ENCODE measurements at regions not wholly inside any gene's neighbourhood (a gene's known extent, or its start where the extent isn't known, plus 50 kb on each side); places are given as distances from the start of the nearest gene placed in this dataset.
"Not testable (repeated sequence)": the region's sequence is repeated elsewhere in the genome, so short reads cannot be mapped to it uniquely, and the experiment has no call there.

DNA sequence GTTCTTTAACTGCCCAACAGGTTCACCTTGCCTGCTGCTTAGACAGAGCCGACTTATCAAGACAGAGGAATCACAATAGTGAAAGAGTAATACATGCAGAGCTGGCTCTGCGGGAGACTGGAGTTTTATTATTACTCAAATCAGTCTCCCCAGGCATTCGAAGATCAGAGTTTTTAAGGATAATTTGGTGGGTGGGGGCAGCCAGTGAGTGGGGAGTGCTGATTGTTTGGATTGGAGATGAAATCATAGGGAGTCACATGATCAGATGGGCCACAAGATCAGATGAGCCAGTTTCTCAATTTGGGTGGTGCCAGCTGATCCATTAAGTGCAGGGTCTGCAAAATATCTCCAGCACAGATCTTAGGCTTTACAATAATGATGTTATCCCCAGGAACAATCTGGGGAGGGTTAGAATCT is 131.3 kb downstream of the AKR1D1 start:
- Histone ChIP-seq H3K4me3 (no peak overlapping the region), H3K9me3 (no peaks in the 10 kb centered on the region), H3K36me3 (ENCODE audit: low read depth) (no peaks in the 10 kb centered on the region), H3K4me1 (ENCODE audit: low read depth) (no peaks in the 10 kb centered on the region)
- ATAC-seq (no peak), DNase-seq (no peak)
- TF ChIP-seq, protein P1, sequence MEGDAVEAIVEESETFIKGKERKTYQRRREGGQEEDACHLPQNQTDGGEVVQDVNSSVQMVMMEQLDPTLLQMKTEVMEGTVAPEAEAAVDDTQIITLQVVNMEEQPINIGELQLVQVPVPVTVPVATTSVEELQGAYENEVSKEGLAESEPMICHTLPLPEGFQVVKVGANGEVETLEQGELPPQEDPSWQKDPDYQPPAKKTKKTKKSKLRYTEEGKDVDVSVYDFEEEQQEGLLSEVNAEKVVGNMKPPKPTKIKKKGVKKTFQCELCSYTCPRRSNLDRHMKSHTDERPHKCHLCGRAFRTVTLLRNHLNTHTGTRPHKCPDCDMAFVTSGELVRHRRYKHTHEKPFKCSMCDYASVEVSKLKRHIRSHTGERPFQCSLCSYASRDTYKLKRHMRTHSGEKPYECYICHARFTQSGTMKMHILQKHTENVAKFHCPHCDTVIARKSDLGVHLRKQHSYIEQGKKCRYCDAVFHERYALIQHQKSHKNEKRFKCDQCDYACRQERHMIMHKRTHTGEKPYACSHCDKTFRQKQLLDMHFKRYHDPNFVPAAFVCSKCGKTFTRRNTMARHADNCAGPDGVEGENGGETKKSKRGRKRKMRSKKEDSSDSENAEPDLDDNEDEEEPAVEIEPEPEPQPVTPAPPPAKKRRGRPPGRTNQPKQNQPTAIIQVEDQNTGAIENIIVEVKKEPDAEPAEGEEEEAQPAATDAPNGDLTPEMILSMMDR (IDR thresholded peaks at IDR 0.05) = no peak
- intact Hi-C loops (cut with DNase I, micrococcal nuclease) = no loop called here

DNA sequence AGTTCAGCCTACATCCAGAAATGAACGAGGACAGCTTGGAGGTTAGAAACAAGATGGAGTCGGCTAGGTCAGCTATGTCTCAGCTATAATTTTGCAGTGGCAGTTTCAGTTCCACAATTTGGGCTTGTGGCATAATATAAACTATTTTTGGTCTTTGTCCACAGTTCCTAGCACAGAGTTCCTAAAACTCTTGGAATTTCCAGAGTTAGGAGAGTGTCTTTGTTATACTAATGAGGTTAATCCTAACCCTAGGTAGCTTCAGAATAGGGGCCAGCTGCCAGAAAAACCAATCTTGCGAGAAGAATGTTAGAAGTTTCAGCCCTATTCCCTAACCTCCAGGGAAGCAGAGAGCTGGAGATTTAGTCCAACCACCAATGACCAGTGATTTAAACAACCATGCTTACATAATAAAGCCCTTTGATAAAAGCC is 131.9 kb downstream of the AKR1D1 start:
- H3K4me1 ChIP-seq (ENCODE audit: low read depth) = no peaks in the 10 kb centered on the region
- ATAC-seq = no peak
- intact Hi-C loops (cut with DNase I, micrococcal nuclease) = no loop called here
- TF ChIP-seq, protein P1 (IDR thresholded peaks at IDR 0.05) = no peak
- no peaks in the 10 kb centered on the region for H3K36me3 ChIP-seq (ENCODE audit: low read depth)
- no peak overlapping the region for H3K4me3 ChIP-seq
- H3K9me3 ChIP-seq = no peaks in the 10 kb centered on the region
- DNase-seq = no peak

DNA sequence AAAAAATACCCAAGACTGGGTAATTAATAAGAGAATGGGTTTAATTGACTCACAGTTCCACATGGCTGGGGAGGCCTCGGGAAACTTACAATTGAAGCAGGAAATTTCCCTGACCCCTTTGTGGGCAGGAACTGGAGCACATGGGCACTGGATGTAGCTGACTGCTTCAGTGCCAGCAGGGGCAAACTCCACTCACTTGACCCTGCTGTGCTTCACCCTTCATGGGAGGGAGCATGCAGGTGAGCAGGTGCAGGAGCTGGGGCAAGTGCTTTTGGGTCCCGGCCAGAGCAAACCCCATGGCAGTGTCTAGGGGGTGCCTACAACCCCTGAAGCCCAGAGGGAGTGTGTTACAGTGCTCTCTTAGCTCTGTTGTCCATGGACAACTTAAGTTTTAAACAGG is 132.6 kb downstream of the AKR1D1 start:
- TF ChIP-seq, protein P1 (IDR thresholded peaks at IDR 0.05) = no peak
- Histone ChIP-seq H3K9me3 (no peaks in the 10 kb centered on the region), H3K4me3 (no peak overlapping the region), H3K36me3 (ENCODE audit: low read depth) (no peaks in the 10 kb centered on the region), H3K4me1 (ENCODE audit: low read depth) (no peaks in the 10 kb centered on the region)
- ATAC-seq = no peak
- intact Hi-C loops (cut with DNase I, micrococcal nuclease) = no loop called here
- DNase-seq = no peak

DNA sequence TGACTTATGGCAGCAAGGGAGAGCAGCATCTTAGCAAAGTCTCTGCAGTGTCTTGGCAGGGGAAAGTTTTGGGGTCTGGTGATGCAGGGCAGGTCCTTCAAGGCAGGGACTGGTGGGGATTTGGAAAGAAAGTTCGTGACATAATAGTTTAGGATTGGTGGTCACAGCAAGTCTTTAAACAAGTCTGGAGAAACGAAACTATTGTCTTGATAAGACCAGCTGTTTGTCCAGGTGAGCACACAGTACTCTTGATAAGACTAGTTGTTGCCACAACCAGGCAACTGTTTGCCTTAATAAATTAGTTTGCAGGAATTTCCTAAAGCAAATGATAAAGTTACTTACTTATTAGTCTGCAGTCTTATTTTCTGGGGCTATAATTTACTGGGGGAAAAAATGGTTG is 136.1 kb downstream of the AKR1D1 start:
- DNase-seq (no peak), ATAC-seq (no peak)
- Histone ChIP-seq H3K36me3 (ENCODE audit: low read depth) (no peaks in the 10 kb centered on the region), H3K4me1 (ENCODE audit: low read depth) (no peaks in the 10 kb centered on the region), H3K4me3 (no peak overlapping the region), H3K9me3 (no peaks in the 10 kb centered on the region)
- intact Hi-C loops (cut with DNase I, micrococcal nuclease) = no loop called here
- TF ChIP-seq, protein P1 (IDR thresholded peaks at IDR 0.05) = no peak

DNA sequence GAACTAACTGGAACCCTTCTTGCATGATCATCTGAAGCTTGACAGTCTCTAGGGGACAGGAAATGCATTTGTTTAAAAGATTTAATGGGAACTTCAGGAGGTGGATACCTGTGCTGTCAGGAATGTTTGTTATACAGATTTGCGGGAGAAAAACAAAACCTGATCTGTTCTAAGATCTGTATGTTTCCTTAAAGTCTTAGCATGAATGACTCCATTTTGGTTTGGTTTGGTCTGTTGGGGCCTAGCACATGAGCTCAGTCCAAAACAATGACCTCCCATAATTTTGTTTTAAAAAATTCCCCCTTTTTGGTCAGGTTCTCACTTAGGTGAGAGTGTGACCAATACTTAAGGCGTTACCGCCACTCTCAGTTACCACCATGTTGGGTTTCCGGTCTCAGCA is 138.7 kb downstream of the AKR1D1 start:
- Histone ChIP-seq H3K9me3 (no peaks in the 10 kb centered on the region), H3K4me3 (no peak overlapping the region), H3K36me3 (ENCODE audit: low read depth) (no peaks in the 10 kb centered on the region), H3K4me1 (ENCODE audit: low read depth) (no peaks in the 10 kb centered on the region)
- ATAC-seq (no peak), DNase-seq (no peak)
- TF ChIP-seq, protein P1 (IDR thresholded peaks at IDR 0.05) = no peak
- intact Hi-C loops (cut with DNase I, micrococcal nuclease) = no loop called here

DNA sequence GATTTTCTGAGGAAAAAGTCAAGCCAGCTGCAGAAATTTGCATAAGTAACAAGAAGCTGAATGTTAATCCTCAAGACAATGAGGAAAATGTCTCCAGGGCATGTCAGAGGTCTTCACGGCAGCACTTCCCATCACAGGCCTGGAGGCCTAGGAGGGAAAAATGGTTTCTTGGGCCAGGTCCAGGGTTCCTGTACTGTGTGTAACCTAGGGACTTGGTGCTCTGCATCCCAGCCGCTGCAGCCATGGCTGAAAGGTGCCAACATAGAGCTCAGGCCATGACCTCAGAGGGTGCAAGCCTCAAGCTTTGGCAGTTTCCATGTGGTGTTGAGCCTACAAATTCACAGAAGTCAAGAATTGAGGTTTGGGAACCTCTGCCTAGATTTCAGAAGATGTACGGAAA is 144.1 kb downstream of the AKR1D1 start:
- ATAC-seq; H3K4me1 ChIP-seq (ENCODE audit: low read depth); H3K4me3 ChIP-seq; H3K36me3 ChIP-seq (ENCODE audit: low read depth); intact Hi-C loops (cut with DNase I, micrococcal nuclease); H3K9me3 ChIP-seq; DNase-seq: not testable (repeated sequence)

DNA sequence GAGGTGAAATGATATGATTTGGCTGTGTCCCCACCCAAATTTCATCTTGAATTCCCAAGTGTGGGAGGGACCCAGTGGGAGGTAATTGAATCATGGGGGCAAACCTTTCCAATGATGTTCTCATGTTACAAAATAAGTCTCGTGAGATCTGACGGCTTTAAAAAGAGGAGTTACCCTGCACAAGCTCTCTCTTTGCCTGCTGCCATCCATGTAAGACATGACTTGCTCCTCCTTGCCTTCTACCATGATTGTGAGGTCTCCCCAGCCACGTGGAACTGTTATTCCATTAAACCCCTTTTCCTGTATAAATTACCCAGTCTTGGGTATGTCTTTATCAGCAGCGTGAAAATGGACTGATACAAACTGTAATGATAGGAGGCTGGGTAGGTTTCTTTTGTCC is 145.1 kb downstream of the AKR1D1 start:
- H3K36me3 ChIP-seq (ENCODE audit: low read depth); intact Hi-C loops (cut with DNase I, micrococcal nuclease): not testable (repeated sequence)

More for the DNA sequence above, 145.1 kb downstream of the AKR1D1 start:
- not testable (repeated sequence) for H3K9me3 ChIP-seq; H3K4me3 ChIP-seq; H3K4me1 ChIP-seq (ENCODE audit: low read depth); ATAC-seq; DNase-seq

Data from mucosa of descending colon (tissue), 3 donors.